GM12873 (cell line): ENCODE measurements at regions not wholly inside any gene's neighbourhood (a gene's known extent, or its start where the extent isn't known, plus 50 kb on each side); places are given as distances from the start of the nearest gene placed in this dataset.

Source experiments
- TF ChIP-seq, protein P1 (sequence below): IDR thresholded peaks from 2 replicates; pipeline ENCODE4 v1.5.1; 2012; ENCODE audit warnings: low read depth, mild to moderate bottlenecking, moderate library complexity, low read length, control low read depth; ENCODE audit not compliant: insufficient read depth; ENCODE audit errors: missing control alignments

DNA sequence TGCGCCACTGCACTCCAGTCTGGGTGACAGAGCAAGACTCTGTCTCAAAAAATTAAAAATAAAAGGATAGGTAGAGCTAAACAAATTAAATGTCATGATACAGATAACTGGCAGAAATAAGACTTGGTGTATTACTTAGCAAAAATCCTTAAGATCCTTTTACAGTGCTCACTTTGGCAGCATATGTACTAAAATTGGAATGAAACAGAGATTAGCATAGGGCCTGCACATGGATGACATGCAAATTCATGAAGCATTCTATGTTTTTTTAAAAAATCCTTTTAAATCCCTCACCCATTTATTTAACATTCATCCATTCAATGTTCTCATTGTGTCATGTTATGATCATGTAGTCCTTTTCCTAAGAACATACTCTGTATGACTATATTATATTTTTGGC, 528.8 kb downstream of the CD83 start:
- TF ChIP-seq, protein P1, sequence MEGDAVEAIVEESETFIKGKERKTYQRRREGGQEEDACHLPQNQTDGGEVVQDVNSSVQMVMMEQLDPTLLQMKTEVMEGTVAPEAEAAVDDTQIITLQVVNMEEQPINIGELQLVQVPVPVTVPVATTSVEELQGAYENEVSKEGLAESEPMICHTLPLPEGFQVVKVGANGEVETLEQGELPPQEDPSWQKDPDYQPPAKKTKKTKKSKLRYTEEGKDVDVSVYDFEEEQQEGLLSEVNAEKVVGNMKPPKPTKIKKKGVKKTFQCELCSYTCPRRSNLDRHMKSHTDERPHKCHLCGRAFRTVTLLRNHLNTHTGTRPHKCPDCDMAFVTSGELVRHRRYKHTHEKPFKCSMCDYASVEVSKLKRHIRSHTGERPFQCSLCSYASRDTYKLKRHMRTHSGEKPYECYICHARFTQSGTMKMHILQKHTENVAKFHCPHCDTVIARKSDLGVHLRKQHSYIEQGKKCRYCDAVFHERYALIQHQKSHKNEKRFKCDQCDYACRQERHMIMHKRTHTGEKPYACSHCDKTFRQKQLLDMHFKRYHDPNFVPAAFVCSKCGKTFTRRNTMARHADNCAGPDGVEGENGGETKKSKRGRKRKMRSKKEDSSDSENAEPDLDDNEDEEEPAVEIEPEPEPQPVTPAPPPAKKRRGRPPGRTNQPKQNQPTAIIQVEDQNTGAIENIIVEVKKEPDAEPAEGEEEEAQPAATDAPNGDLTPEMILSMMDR, result no peak

DNA sequence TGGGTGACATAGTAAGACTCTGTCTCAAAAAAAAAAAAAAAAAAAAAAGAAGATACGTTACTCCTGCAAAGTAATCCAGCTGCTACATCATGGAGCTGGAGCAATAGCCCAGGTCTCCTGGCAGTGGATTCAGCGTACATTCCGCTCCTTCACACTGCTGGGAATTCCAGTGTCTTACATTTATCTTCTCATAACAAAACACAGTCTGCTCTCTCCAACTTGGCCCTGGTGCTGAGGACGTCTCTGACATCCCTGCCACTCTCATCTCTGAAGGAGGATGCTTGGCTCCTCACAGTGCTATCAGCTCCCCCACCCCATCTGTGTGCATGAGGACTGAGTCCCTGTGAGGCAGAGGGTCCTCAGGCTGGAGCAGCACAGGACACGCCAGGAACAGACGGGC, 529.8 kb downstream of the CD83 start:
- TF ChIP-seq, protein P1, result no peak

DNA sequence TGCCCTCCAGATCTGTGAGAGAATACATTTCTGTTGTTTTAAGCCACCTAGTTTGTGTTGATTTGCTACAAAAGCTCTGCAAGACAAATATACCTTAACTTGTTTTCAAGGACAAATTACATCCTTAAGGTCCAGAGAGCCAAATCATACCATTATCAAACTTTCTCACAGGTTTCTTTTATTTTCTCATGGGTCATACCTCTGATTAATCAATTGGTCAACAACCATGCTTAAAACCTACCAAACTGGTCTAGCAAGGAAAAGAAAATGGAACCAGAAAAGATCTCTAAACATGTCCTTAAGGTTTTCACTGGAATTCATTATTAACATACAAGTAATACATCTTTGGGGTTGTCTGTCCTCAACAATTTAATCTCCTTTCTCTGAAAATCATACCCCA, 535.0 kb downstream of the CD83 start:
- TF ChIP-seq, protein P1, result no peak

DNA sequence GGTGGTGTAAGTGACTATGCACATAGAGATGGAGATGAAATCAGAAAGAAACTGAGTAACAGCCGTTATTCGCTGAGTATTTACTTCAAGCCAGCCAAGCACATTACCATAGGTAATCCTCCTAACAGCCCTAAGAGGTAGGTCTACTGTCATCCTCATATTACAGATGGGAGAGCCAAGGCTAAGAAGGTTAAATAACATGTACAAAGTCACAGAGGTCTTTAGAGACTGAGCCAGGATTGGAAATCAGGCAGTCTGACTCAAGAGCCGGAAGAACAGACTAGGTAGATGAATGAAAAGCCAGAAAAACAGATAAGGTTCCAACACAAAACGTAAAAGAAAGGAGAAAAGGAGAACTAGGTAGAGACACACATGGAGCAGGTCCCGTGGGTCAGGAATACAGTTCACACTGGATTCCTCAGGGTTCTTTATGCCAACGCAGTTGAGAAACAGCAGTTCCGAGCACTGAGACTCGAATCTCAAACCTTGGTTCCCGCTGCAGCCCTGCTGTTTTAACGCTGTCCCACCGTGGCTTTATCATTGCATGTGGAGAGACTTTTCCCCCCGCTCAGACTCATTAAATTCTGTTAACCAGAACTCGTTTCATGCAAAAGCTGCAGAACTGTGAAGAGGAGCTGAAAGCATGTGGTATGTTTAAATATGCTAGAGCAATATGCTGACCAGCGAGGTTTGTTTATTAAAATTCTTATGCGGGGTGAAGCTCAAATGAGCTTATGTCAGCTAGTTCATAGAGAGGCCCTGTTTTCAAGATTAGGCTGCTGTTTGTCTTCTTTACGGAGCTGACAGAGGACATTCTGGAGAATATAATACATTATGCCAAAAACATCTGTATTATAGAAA, 537.9 kb downstream of the CD83 start:
- TF ChIP-seq, protein P1, result no peak

DNA sequence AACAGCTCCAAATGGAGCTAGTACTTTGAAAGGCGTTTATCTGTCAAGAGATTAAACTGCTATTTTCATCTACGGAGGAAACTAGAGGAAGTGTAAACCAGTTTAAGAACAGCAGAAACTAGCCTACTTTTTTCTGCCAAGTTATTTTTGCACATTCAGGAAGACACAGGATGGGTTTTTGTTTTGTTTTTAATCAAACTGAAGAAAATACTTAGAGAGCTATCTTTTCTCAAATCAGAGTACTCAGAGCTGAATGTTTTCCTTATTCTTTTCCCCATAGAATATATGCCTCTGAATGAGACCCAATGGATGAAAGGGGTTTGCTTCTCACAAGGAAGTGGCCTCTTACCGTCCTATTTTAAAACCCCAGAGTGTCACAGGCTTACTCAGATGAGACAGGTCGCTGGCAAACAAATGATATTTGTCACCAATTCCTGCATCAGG, 538.5 kb downstream of the CD83 start:
- TF ChIP-seq, protein P1, result no peak

DNA sequence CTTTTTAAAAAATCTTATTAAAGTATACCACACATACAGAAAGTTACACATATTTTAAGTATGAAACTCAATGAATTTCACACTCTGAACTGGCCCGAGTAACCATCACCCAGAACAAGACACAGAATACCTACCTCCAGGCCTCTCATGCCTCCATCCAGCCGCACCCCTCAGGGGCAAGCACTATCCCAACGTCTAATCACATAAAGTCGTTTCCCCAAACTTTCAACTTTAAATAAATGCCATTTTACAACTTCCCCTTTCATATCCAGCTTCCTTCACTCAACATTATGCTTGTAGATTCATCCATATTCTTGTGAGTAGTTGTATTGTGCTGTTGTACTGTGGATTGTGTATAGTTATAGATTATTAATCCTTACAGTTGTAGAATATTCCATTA, 539.1 kb downstream of the CD83 start:
- TF ChIP-seq, protein P1, result no peak

DNA sequence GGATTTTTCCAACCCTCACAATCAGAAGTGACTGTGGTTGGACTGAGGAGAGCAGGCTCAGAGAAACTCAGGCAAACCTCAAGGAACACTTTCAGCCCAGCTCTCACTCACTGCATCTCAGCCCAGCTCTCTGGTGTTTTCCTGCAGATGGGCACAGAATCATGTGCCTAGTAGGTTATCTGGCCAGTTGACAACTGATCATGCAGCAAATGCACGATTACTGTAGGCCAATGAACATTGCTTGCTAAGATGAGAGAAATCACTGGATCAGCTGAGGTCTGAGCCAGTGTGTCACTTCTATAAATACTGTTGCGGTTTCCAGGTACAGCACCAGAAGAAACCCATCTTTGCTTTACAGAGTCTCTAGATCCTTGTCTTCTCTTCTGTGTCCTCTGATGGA, 540.5 kb downstream of the CD83 start:
- TF ChIP-seq, protein P1, result no peak
